ENCODE measurements at regions not wholly inside any gene's neighbourhood (a gene's known extent, or its start where the extent isn't known, plus 50 kb on each side); places are given as distances from the start of the nearest gene placed in this dataset.

GRCh38 chr13:64959276-64959675 lies 2270.9 kb downstream of the PCDH9 start:
- no peak for DNase-seq

GRCh38 chr13:64958106-64958505 lies 2272.0 kb downstream of the PCDH9 start:
- DNase-seq, result no peak

GRCh38 chr13:64938660-64939059 lies 2291.5 kb downstream of the PCDH9 start:
- no peak for DNase-seq

GRCh38 chr13:64937302-64937701 lies 2292.8 kb downstream of the PCDH9 start:
- no peak for DNase-seq

- DNase-seq, result no peak
Measured at GRCh38 chr13:64936879-64937278, 2293.3 kb downstream of the PCDH9 start.

GRCh38 chr13:64935441-64935840 lies 2294.7 kb downstream of the PCDH9 start:
- DNase-seq, result no peak

GRCh38 chr13:64934569-64935362 lies 2295.4 kb downstream of the PCDH9 start:
- DNase-seq, result no peak

- no peak for DNase-seq
Measured at GRCh38 chr13:64930636-64931035, 2299.5 kb downstream of the PCDH9 start.

- no peak for DNase-seq
Measured at GRCh38 chr13:64928696-64929499, 2301.2 kb downstream of the PCDH9 start.

- no peak for DNase-seq
Measured at GRCh38 chr13:64925727-64926126, 2304.4 kb downstream of the PCDH9 start.

GRCh38 chr13:64925284-64925683 lies 2304.9 kb downstream of the PCDH9 start:
- DNase-seq, result no peak

- DNase-seq, result no peak
Measured at GRCh38 chr13:64924401-64924800, 2305.7 kb downstream of the PCDH9 start.

GRCh38 chr13:64917566-64917965 lies 2312.6 kb downstream of the PCDH9 start:
- no peak for DNase-seq

GRCh38 chr13:64912141-64912540 lies 2318.0 kb downstream of the PCDH9 start:
- no peak for DNase-seq

GRCh38 chr13:64910096-64910495 lies 2320.0 kb downstream of the PCDH9 start:
- DNase-seq, result no peak

GRCh38 chr13:64909184-64909583 lies 2321.0 kb downstream of the PCDH9 start:
- DNase-seq, result no peak

GRCh38 chr13:64900039-64900438 lies 2330.1 kb downstream of the PCDH9 start:
- DNase-seq, result no peak

- DNase-seq, result no peak
Measured at GRCh38 chr13:64884976-64885375, 2345.2 kb downstream of the PCDH9 start.

- no peak for DNase-seq
Measured at GRCh38 chr13:64877176-64877575, 2353.0 kb downstream of the PCDH9 start.

GRCh38 chr13:64871742-64872141 lies 2358.4 kb downstream of the PCDH9 start:
- no peak for DNase-seq

- DNase-seq, result no peak
Measured at GRCh38 chr13:64869539-64869938, 2360.6 kb downstream of the PCDH9 start.

GRCh38 chr13:64867856-64868255 lies 2362.3 kb downstream of the PCDH9 start:
- no peak for DNase-seq

- no peak for DNase-seq
Measured at GRCh38 chr13:64866331-64866730, 2363.8 kb downstream of the PCDH9 start.

- no peak for DNase-seq
Measured at GRCh38 chr13:64855506-64855905, 2374.6 kb downstream of the PCDH9 start.

Measured in hippocampal formation (tissue), 2 donors.